Erythroblast (primary cell): ENCODE measurements at regions not wholly inside any gene's neighbourhood (a gene's known extent, or its start where the extent isn't known, plus 50 kb on each side); places are given as distances from the start of the nearest gene placed in this dataset.
"Not testable (repeated sequence)": the region's sequence is repeated elsewhere in the genome, so short reads cannot be mapped to it uniquely, and the experiment has no call there.

Experiments
- DNase-seq, 2 experiments: peaks; one replicate each; lab custom pipeline; 2025; lab: John Stamatoyannopoulos, UW

GRCh38 chr12:8390001-8390777 is 65.6 kb upstream of the CLEC6A start:
- DNase-seq, result peak; percentile 59 to 84

- DNase-seq, result peak; percentile 63 to 79
These were observed 59.3 kb upstream of the CLEC6A start for GRCh38 chr12:8396225-8397071.

DNA sequence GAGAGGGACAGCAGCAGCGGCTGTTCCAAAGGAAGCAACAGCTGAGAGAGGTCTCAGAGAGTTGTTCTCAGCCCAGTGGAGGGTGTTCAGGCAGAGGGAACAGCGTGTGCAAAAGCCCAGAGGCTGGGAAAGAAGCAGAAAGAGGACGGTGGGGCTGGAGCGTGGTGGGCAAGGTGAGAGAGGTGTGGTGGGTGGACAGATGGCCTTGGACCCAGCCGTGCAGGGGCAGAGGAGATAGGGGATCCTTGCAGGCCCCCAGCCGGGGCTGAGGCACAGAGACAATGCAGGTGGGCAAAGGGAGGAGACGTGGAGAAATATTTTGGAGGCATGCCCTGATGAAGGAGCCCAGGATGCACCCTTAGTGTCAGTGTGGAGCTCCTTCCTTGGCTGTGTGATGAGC is 58.4 kb upstream of the CLEC6A start:
- DNase-seq, result not testable (repeated sequence)

- DNase-seq, result not testable (repeated sequence)
These were observed 56.2 kb upstream of the CLEC6A start for GRCh38 chr12:8399496-8400034.

DNA sequence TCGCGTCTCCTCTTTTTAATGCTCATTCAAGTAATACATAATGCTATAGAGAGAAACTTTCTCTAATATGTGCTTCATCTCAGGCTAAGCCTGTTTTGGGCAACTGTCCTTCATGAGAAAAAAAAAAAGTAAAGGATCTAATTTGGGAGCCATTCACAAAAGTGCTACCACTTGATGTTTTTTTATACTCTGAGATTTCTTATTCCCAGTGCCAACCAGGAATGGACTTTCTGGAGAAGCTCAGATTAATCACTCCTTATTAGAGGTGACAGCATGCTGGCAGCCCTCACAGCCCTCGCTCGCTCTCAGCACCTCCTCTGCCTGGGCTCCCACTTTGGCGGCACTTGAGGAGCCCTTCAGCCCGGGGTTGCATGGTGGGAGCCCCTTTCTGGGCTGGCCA is 51.9 kb upstream of the CLEC6A start:
- DNase-seq, result not testable (repeated sequence)

GRCh38 chr12:8404341-8404740 is 51.4 kb upstream of the CLEC6A start:
- DNase-seq, result not testable (repeated sequence)
